NB4 (cell line): ENCODE measurements at regions not wholly inside any gene's neighbourhood (a gene's known extent, or its start where the extent isn't known, plus 50 kb on each side); places are given as distances from the start of the nearest gene placed in this dataset.

ENCODE experiments used
- CTCF ChIP-seq: IDR thresholded peaks from one replicate; pipeline ENCODE4 v1.5.1; 2012; ENCODE audit warnings: low read depth, low read length
- POLR2A ChIP-seq: IDR thresholded peaks from 2 replicates; pipeline ENCODE4 v1.6.1; 2011; ENCODE audit warnings: mild to moderate bottlenecking; ENCODE audit not compliant: insufficient read length; ENCODE audit errors: extremely low read depth

- TF ChIP-seq CTCF = no peak
- no peak for TF ChIP-seq POLR2A
Observed at GRCh38 chr4:177802661-177803060, 360.4 kb upstream of the AGA start.
